Spleen (tissue), 11 donors: ENCODE measurements at regions not wholly inside any gene's neighbourhood (a gene's known extent, or its start where the extent isn't known, plus 50 kb on each side); places are given as distances from the start of the nearest gene placed in this dataset.

Experiments used
- DNase-seq: peaks from one replicate; pipeline ENCODE4 v3.0.0-alpha.2; 2020
- H3K27ac ChIP-seq, 8 donors: fragments of 200-600 bp; sonication (generic) in 7 of 8; 1 replicate in 4 of 8; 2 replicates in 4 of 8; pipeline versions ENCODE4 v1.5.0 to v1.8.0; 2016 to 2021; ENCODE audit warnings: inconsistent platforms in 4 of 8, mild to moderate bottlenecking in 4 of 8, moderate library complexity in 1 of 8
- H3K27me3 ChIP-seq, 7 donors: fragments of 200-600 bp; sonication (generic) in 6 of 7; replicated peaks in 1 of 7; 1 replicate in 4 of 7; 2 replicates in 3 of 7; pipeline versions ENCODE4 v1.5.0 to v1.8.0; 2016 to 2021; ENCODE audit warnings: inconsistent platforms in 3 of 7, mild to moderate bottlenecking in 1 of 7
- H3K36me3 ChIP-seq, 6 donors: fragments of 200-600 bp; sonication (generic) in 5 of 6; 1 replicate in 4 of 6; 2 replicates in 2 of 6; pipeline versions ENCODE4 v1.5.0 to v1.8.0; 2016 to 2021; ENCODE audit warnings: inconsistent platforms in 2 of 6
- H3K4me1 ChIP-seq, 6 donors: fragments of 200-600 bp; sonication (generic) in 5 of 6; 1 replicate in 3 of 6; 2 replicates in 3 of 6; pipeline versions ENCODE4 v1.5.0 to v1.8.0; 2016 to 2021; ENCODE audit warnings: inconsistent platforms in 3 of 6
- H3K4me3 ChIP-seq, 8 donors: fragments of 200-600 bp; sonication (generic) in 7 of 8; 1 replicate in 4 of 8; 2 replicates in 4 of 8; pipeline versions ENCODE4 v1.5.0 to v1.8.0; 2016 to 2021; ENCODE audit warnings: inconsistent platforms in 4 of 8, mild to moderate bottlenecking in 4 of 8, moderate library complexity in 2 of 8
- H3K9me3 ChIP-seq, 8 donors: fragments of 200-600 bp; sonication (generic) in 7 of 8; 1 replicate in 4 of 8; 2 replicates in 4 of 8; pipeline versions ENCODE4 v1.5.0 to v1.8.0; 2016 to 2021; ENCODE audit warnings: inconsistent platforms in 4 of 8
- CTCF ChIP-seq, 11 experiments: fragments of 200-600 bp in 7 of 11; fragments of 450-650 bp in 4 of 11; sonication (generic) in 4 of 11; IDR thresholded peaks in 8 of 11; conservative IDR thresholded peaks in 3 of 11; 1 replicate in 7 of 11; 2 replicates in 4 of 11; pipeline versions ENCODE4 v1.4.0 to v1.8.0; 2016 to 2021; ENCODE audit warnings: antibody characterized with exemption in 11 of 11, inconsistent platforms in 4 of 11, mild to moderate bottlenecking in 1 of 11
- POLR2A ChIP-seq, 3 donors: fragments of 450-650 bp; IDR thresholded peaks; one replicate each; pipeline ENCODE4 v1.5.1; 2017; ENCODE audit warnings: antibody characterized with exemption in 3 of 3, mild to moderate bottlenecking in 1 of 3
- POLR2AphosphoS5 ChIP-seq, 3 donors: sonication (generic); formaldehyde crosslinking; IDR thresholded peaks; one replicate each; pipeline ENCODE4 v1.5.1; 2017; ENCODE audit warnings: antibody characterized with exemption in 3 of 3
- WGBS, 5 donors: extraction: QIAGEN DNeasy Blood & Tissue Kit in 3 of 5; methylation state at CpG; one replicate each; pipeline versions ENCODE4 v1.1.5 to v1.1.7; 2013 to 2018; 5-methylcytosine and 5-hydroxymethylcytosine counted together
- intact Hi-C: fragments of 100-400 bp; cut with DNase I; formaldehyde crosslinking; loops from one replicate; pipeline ENCODE4 v1.15.0; 2023; ENCODE audit warnings: low total_unique reads
- donor health status: healthy with polysubstance abuse.
- donor health status: DM: no; HTN: no; CAD: no; lungs with moderate emphysema.
- donor health status: DM: no; HTN: no; CAD: no.
- donor health status: Bipolar disorder and iron deficiency.
- donor health status: healthy.
- donor health status: DM: no; HTN: no; CAD: no.
- donor health status: DM: yes; HTN: yes; CAD: no.

GRCh38 chr11:70696076-70696475 lies 297.7 kb downstream of the CTTN start:
- H3K4me1 ChIP-seq: peaks cover 0 to 7% (median 0%) of the 10 kb centered on the region in 6 donors
- TF ChIP-seq CTCF (IDR thresholded peaks at IDR 0.05 in 8 of 11, conservative IDR thresholded peaks at IDR 0.05 in 3 of 11): no peak
- no peak for TF ChIP-seq POLR2A (IDR thresholded peaks at IDR 0.05)
- TF ChIP-seq POLR2AphosphoS5 (IDR thresholded peaks at IDR 0.05): no peak
- H3K27ac ChIP-seq: no peak overlapping the region
- H3K36me3 ChIP-seq: no peaks in the 10 kb centered on the region
- H3K9me3 ChIP-seq: no peaks in the 10 kb centered on the region
- intact Hi-C loops: no loop called here
- no peak overlapping the region for H3K4me3 ChIP-seq
- H3K27me3 ChIP-seq: no peaks in the 10 kb centered on the region
- peak; percentile 17 for DNase-seq

DNA sequence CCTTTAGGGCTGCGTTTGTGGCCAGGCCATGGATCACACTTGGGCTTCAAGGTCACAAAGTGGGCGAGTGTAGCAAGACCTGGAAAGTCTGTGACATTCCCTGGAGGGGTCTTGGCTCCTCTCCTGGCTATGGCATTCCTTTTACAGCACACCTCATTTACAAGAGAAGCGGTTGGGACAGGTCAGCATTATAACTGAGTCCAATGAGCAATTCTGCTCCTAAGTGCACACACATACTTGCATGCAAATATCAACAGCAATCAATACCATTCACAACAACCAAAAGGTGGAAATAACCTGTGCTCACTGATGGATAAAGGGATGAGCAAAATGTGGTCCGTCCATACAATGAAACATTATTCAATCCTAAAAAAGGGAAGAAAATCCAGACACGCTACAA lies 298.2 kb downstream of the CTTN start:
- Histone ChIP-seq H3K36me3 (no peaks in the 10 kb centered on the region), H3K4me1 (peaks cover 0 to 7% (median 0%) of the 10 kb centered on the region in 6 donors), H3K27me3 (no peaks in the 10 kb centered on the region), H3K27ac (no peak overlapping the region), H3K4me3 (no peak overlapping the region), H3K9me3 (no peaks in the 10 kb centered on the region)
- intact Hi-C loops: no loop called here
- no peak for DNase-seq
- WGBS, 5 donors: 81 to 94% (median 88%) methylated on average over 5 of the region's 5 CpGs
- TF ChIP-seq POLR2A (IDR thresholded peaks at IDR 0.05): no peak
- TF ChIP-seq CTCF (IDR thresholded peaks at IDR 0.05 in 8 of 11, conservative IDR thresholded peaks at IDR 0.05 in 3 of 11): no peak
- no peak for TF ChIP-seq POLR2AphosphoS5 (IDR thresholded peaks at IDR 0.05)

DNA sequence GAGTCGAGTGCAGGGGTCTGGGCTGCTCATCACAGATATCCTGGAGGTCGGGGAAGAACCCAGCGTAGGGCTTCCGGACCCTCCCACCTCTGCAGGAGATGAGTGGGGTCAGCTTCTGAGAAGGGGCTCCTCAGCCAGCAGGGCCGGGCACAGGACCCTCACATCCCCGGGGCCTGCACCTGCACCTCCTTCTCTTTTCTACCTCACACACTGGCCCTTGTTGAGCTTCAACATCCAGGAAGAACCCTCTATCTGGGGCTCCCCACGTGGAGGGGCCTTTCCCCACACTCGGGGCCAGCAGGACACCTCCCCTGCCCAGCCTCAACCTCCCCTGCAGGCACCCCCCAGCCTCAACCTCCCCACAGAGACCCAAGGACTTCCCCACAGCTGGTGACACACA lies 299.4 kb downstream of the CTTN start:
- 80 to 82% (median 81%) methylated on average over 8 of the region's 8 CpGs for WGBS, 5 donors
- Histone ChIP-seq H3K27ac (no peak overlapping the region), H3K36me3 (no peaks in the 10 kb centered on the region)

GRCh38 chr11:70698871-70699270 lies 300.5 kb downstream of the CTTN start:
- H3K9me3 ChIP-seq: no peaks in the 10 kb centered on the region
- peak; percentile 49 for DNase-seq
- no peaks in the 10 kb centered on the region for H3K27me3 ChIP-seq
- peaks cover 0 to 13% (median 0%) of the 10 kb centered on the region in 6 donors for H3K4me1 ChIP-seq
- no peak overlapping the region for H3K4me3 ChIP-seq
- no peaks in the 10 kb centered on the region for H3K36me3 ChIP-seq
- intact Hi-C loops: no loop called here
- no peak overlapping the region for H3K27ac ChIP-seq
- TF ChIP-seq POLR2AphosphoS5 (IDR thresholded peaks at IDR 0.05) (no peak), POLR2A (IDR thresholded peaks at IDR 0.05) (no peak), CTCF (IDR thresholded peaks at IDR 0.05 in 8 of 11, conservative IDR thresholded peaks at IDR 0.05 in 3 of 11) (no peak)
- WGBS, 5 donors: 59 to 95% (median 76%) methylated on average over 2 of the region's 2 CpGs

More for the DNA sequence above, 299.4 kb downstream of the CTTN start:
- Histone ChIP-seq H3K27me3 (no peaks in the 10 kb centered on the region), H3K4me3 (no peak overlapping the region), H3K4me1 (peaks cover 0 to 7% (median 0%) of the 10 kb centered on the region in 6 donors), H3K9me3 (no peaks in the 10 kb centered on the region)
- TF ChIP-seq POLR2A (IDR thresholded peaks at IDR 0.05): no peak
- no peak for TF ChIP-seq CTCF (IDR thresholded peaks at IDR 0.05 in 8 of 11, conservative IDR thresholded peaks at IDR 0.05 in 3 of 11)
- no peak for TF ChIP-seq POLR2AphosphoS5 (IDR thresholded peaks at IDR 0.05)
- intact Hi-C loops: no loop called here
- DNase-seq: peak; percentile 61
